ENCODE measurements at regions not wholly inside any gene's neighbourhood (a gene's known extent, or its start where the extent isn't known, plus 50 kb on each side); places are given as distances from the start of the nearest gene placed in this dataset.
"Not testable (repeated sequence)": the region's sequence is repeated elsewhere in the genome, so short reads cannot be mapped to it uniquely, and the experiment has no call there.

- no peak for TF ChIP-seq CTCF (IDR thresholded peaks at IDR 0.05; ENCODE audit: low read depth, low read length)
- Histone ChIP-seq H3K27me3 (ENCODE audit: control insufficient read depth, insufficient read depth, low read length) (peaks cover 9% of the 10 kb centered on the region), H3K27ac (ENCODE audit: low read depth, low read length) (no peak overlapping the region), H3K9me3 (ENCODE audit: control insufficient read depth, insufficient read depth, low read length) (no peaks in the 10 kb centered on the region), H3K4me3 (ENCODE audit: low read depth, low read length) (no peak overlapping the region)
- no peak for DNase-seq (ENCODE audit: low read depth, low spot score)
- ChIA-PET POLR2A (no interaction called here), CTCF (no interaction called here)
These were observed 273.5 kb upstream of the PLET1 start for GRCh38 chr11:112534208-112534607.

- no peak for DNase-seq (ENCODE audit: low read depth, low spot score)
- ChIA-PET CTCF (interaction anchor here (0.6 to 2.9 kb wide), 5 partner anchors 19 to 753 kb away, joined by 3 to 14 read pairs (median 6); no protein-coding TSS in a partner anchor), POLR2A (no interaction called here)
- no peak overlapping the region for H3K27ac ChIP-seq (ENCODE audit: low read depth, low read length)
- no peak overlapping the region for H3K4me3 ChIP-seq (ENCODE audit: low read depth, low read length)
- TF ChIP-seq CTCF (IDR thresholded peaks at IDR 0.05; ENCODE audit: low read depth, low read length), result no peak
- no peaks in the 10 kb centered on the region for H3K9me3 ChIP-seq (ENCODE audit: control insufficient read depth, insufficient read depth, low read length)
- peaks cover 8% of the 10 kb centered on the region for H3K27me3 ChIP-seq (ENCODE audit: control insufficient read depth, insufficient read depth, low read length)
These were observed 276.4 kb upstream of the PLET1 start for GRCh38 chr11:112537026-112537425.

GRCh38 chr11:112537846-112538330 is 277.2 kb upstream of the PLET1 start:
- Histone ChIP-seq H3K27me3 (ENCODE audit: control insufficient read depth, insufficient read depth, low read length) (peaks cover 5% of the 10 kb centered on the region), H3K9me3 (ENCODE audit: control insufficient read depth, insufficient read depth, low read length) (no peaks in the 10 kb centered on the region), H3K27ac (ENCODE audit: low read depth, low read length) (no peak overlapping the region), H3K4me3 (ENCODE audit: low read depth, low read length) (no peak overlapping the region)
- no peak for DNase-seq (ENCODE audit: low read depth, low spot score)
- POLR2A ChIA-PET, result no interaction called here
- no peak for TF ChIP-seq CTCF (IDR thresholded peaks at IDR 0.05; ENCODE audit: low read depth, low read length)
- CTCF ChIA-PET, result interaction anchor here (0.6 to 2.9 kb wide), 4 partner anchors 18 to 752 kb away, joined by 3 to 13 read pairs (median 5); no protein-coding TSS in a partner anchor

GRCh38 chr11:112538534-112539280 is 278.0 kb upstream of the PLET1 start:
- Histone ChIP-seq H3K4me3 (ENCODE audit: low read depth, low read length) (no peak overlapping the region), H3K27ac (ENCODE audit: low read depth, low read length) (no peak overlapping the region), H3K9me3 (ENCODE audit: control insufficient read depth, insufficient read depth, low read length) (no peaks in the 10 kb centered on the region), H3K27me3 (ENCODE audit: control insufficient read depth, insufficient read depth, low read length) (peaks cover 5% of the 10 kb centered on the region)
- no peak for TF ChIP-seq CTCF (IDR thresholded peaks at IDR 0.05; ENCODE audit: low read depth, low read length)
- DNase-seq (ENCODE audit: low read depth, low spot score), result no peak
- POLR2A ChIA-PET, result no interaction called here
- CTCF ChIA-PET, result interaction anchor here (2.9 kb wide), 1 partner anchor 50 kb away, joined by 13 read pairs; no protein-coding TSS in a partner anchor

GRCh38 chr11:112539281-112539555 is 278.6 kb upstream of the PLET1 start:
- POLR2A ChIA-PET; H3K27ac ChIP-seq (ENCODE audit: low read depth, low read length); H3K4me3 ChIP-seq (ENCODE audit: low read depth, low read length); H3K27me3 ChIP-seq (ENCODE audit: control insufficient read depth, insufficient read depth, low read length); DNase-seq (ENCODE audit: low read depth, low spot score); H3K9me3 ChIP-seq (ENCODE audit: control insufficient read depth, insufficient read depth, low read length): not testable (repeated sequence)
- CTCF ChIA-PET, result interaction anchor here (1.9 kb wide), 1 partner anchor 16 kb away, joined by 8 read pairs; no protein-coding TSS in a partner anchor

Data from AG04450 (cell line).